HepG2 (cell line): ENCODE measurements at regions not wholly inside any gene's neighbourhood (a gene's known extent, or its start where the extent isn't known, plus 50 kb on each side); places are given as distances from the start of the nearest gene placed in this dataset.

Source experiments
- ATAC-seq: fragments of 200-7000 bp; cut with Tn5 transposase; 3 replicates; pipeline ENCODE4 v1.9.1; 2020; ENCODE audit warnings: mild to moderate bottlenecking, moderate library complexity
- BruUV-seq: library from RNA; stranded (reverse); fragments of 400-500 nt; replicated peaks from 2 replicates; lab custom pipeline; 2021; lab: Mats Ljungman, UMichigan
- CTCF ChIA-PET: fragments of 300-600 bp; formaldehyde crosslinking; extraction: SDS; loops from one replicate; lab custom pipeline; 2021; ENCODE audit warnings: low total read pairs, inconsistent platforms, low intra/inter-chr PET ratio; lab: Yijun Ruan, JAX
- POLR2A ChIA-PET: fragments of 350-600 bp; sonication (Branson Sonifier 250); formaldehyde crosslinking; loops from one replicate; lab custom pipeline; 2020; ENCODE audit warnings: antibody characterized with exemption, inconsistent platforms; lab: Yijun Ruan, JAX
- DNase-seq: peaks from one replicate; pipeline ENCODE4 v3.0.0-alpha.2; 2015; ENCODE audit warnings: low spot score
- FAIRE-seq: peaks from 3 replicates; lab custom pipeline; 2011; peaks lifted over from hg19 to GRCh38; lab: Jason Lieb, UNC
- H2AFZ ChIP-seq: one replicate; pipeline ENCODE4 v1.6.1; 2011; ENCODE audit warnings: low read length, inconsistent platforms
- H3K27ac ChIP-seq: fragments of 300-600 bp; 3 replicates; pipeline ENCODE4 v1.8.0; 2011; ENCODE audit warnings: mixed run types, mild to moderate bottlenecking, mixed read lengths, low read length, inconsistent platforms; ENCODE audit not compliant: insufficient read depth; ENCODE audit errors: extremely low read length
- H3K27me3 ChIP-seq, 2 experiments: fragments of 200-600 bp in 1 of 2; 2 replicates in 1 of 2; 3 replicates in 1 of 2; pipeline versions ENCODE4 v1.6.0 to v1.8.0; 2011; ENCODE audit warnings: low read length in 2 of 2, mild to moderate bottlenecking in 2 of 2, moderate library complexity in 2 of 2, inconsistent platforms in 1 of 2; ENCODE audit not compliant: insufficient read depth in 2 of 2, control insufficient read depth in 1 of 2
- H3K36me3 ChIP-seq, 2 experiments: fragments of 200-600 bp in 1 of 2; replicated peaks in 1 of 2; 2 replicates in 1 of 2; 3 replicates in 1 of 2; pipeline versions ENCODE4 v1.5.1 to v1.8.0; 2011; ENCODE audit warnings: low read length in 2 of 2, inconsistent platforms in 1 of 2; ENCODE audit not compliant: insufficient read depth in 2 of 2, control insufficient read depth in 1 of 2
- H3K4me1 ChIP-seq: 2 replicates; pipeline ENCODE4 v1.5.1; 2012; ENCODE audit warnings: low read length, inconsistent platforms; ENCODE audit not compliant: insufficient read depth
- H3K4me2 ChIP-seq: 2 replicates; pipeline ENCODE4 v1.6.0; 2011; ENCODE audit warnings: low read depth, low read length, inconsistent platforms
- H3K4me3 ChIP-seq, 3 experiments: fragments of 200-600 bp in 1 of 3; sonication (generic), shearing (Covaris generic) in 1 of 3; replicated peaks in 1 of 3; 2 replicates each; pipeline ENCODE4 v1.5.1; 2011 to 2016; ENCODE audit warnings: low read length in 3 of 3, inconsistent platforms in 2 of 3, low read depth in 2 of 3, mild to moderate bottlenecking in 2 of 3, control low read depth in 1 of 3, mixed read lengths in 1 of 3; ENCODE audit not compliant: insufficient read depth in 1 of 3
- H3K79me2 ChIP-seq: one replicate; pipeline ENCODE4 v1.6.1; 2011; ENCODE audit warnings: low read length, inconsistent platforms; ENCODE audit not compliant: insufficient read depth
- H3K9ac ChIP-seq: 2 replicates; pipeline ENCODE4 v1.6.0; 2011; ENCODE audit warnings: mild to moderate bottlenecking, low read depth, low read length, inconsistent platforms; ENCODE audit not compliant: insufficient read depth
- H3K9me3 ChIP-seq: 2 replicates; pipeline ENCODE4 v1.5.1; 2012; ENCODE audit warnings: mild to moderate bottlenecking, low read length
- H4K20me1 ChIP-seq: 2 replicates; pipeline ENCODE4 v1.6.0; 2011; ENCODE audit warnings: inconsistent platforms, mild to moderate bottlenecking, low read length, moderate library complexity; ENCODE audit not compliant: insufficient read depth
- KLF6 ChIP-seq: IDR thresholded peaks from 2 replicates; pipeline ENCODE4 v1.8.0; 2016; ENCODE audit warnings: missing biosample characterization, missing genetic modification reagents
- MTF1 ChIP-seq: sonication (generic); formaldehyde crosslinking; IDR thresholded peaks from 2 replicates; pipeline ENCODE4 v1.5.0; 2020; ENCODE audit warnings: missing genetic modification reagents
- NR3C1 ChIP-seq: sonication (generic); formaldehyde crosslinking; IDR thresholded peaks from 2 replicates; pipeline ENCODE4 v1.4.0; 2020; ENCODE audit warnings: missing genetic modification reagents
- RXRB ChIP-seq: IDR thresholded peaks from 2 replicates; pipeline ENCODE4 v1.6.1; 2016; ENCODE audit warnings: borderline replicate concordance, missing genetic modification reagents, missing compliant biosample characterization
- ZNF292 ChIP-seq: sonication (generic); formaldehyde crosslinking; IDR thresholded peaks from 2 replicates; pipeline ENCODE4 v1.8.1; 2022; ENCODE audit warnings: mild to moderate bottlenecking, low read depth, missing genetic modification reagents, borderline replicate concordance
- ZNF530 ChIP-seq: sonication (generic); formaldehyde crosslinking; IDR thresholded peaks from 2 replicates; pipeline ENCODE4 v1.5.0; 2020; ENCODE audit warnings: low read depth, mild to moderate bottlenecking, missing genetic modification reagents
- WGBS: methylation state at CpG from one replicate; pipeline ENCODE4 v1.1.6; 2017; ENCODE audit warnings: low lambda C conversion rate; 5-methylcytosine and 5-hydroxymethylcytosine counted together
- in situ Hi-C: cut with HindIII; loops from 2 replicates; pipeline ENCODE4 v1.10.0; 2017; ENCODE audit warnings: low pct_unique_long_range_greater_than_20kb; ENCODE audit not compliant: extremely low pct_ligation_motif_present
- intact Hi-C: fragments of 100-400 bp; cut with micrococcal nuclease; formaldehyde crosslinking; loops from one replicate; pipeline ENCODE4 v1.10.0; 2022; ENCODE audit not compliant: unreplicated experiment
- TF ChIP-seq, protein P1 (sequence below): sonication (generic); formaldehyde crosslinking; IDR thresholded peaks from 2 replicates; pipeline ENCODE4 v1.4.0; 2020; ENCODE audit warnings: missing genetic modification reagents

DNA sequence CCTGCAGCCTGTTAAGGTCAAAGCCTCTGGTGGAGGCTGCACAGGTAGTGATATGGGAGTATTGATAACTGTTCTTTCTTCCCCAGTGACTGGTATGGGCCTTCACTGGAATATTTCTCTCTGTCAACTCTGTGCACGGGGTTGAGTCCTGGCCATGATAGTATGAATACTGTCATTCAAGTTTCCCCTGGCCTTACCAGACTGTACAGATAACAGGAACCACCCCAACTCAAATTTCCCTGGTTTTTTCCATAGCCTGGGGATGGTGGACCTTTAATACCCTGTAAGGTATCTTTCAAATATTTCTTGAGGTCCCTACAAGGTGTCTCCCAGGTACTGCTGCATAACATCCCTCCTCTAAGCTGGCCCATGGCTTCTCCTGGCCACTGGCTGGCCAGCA is 51.4 kb upstream of the TNFAIP3 start:
- peak overlapping the region; percentile 28; the same call in 1 of the 2 replicates for H3K4me2 ChIP-seq
- CTCF ChIA-PET, result no interaction called here
- no peaks in the 10 kb centered on the region for H3K79me2 ChIP-seq
- peaks cover 32% of the 10 kb centered on the region for H3K4me1 ChIP-seq
- POLR2A ChIA-PET, result no interaction called here
- no peaks in the 10 kb centered on the region for H4K20me1 ChIP-seq
- no peak overlapping the region for H2AFZ ChIP-seq
- no peak overlapping the region for H3K9ac ChIP-seq
- WGBS, result 91% methylated on average over 1 of the region's 1 CpG
- no peaks in the 10 kb centered on the region for H3K36me3 ChIP-seq
- intact Hi-C loops (no loop called here), in situ Hi-C loops (no loop called here)
- ATAC-seq, result no peak
- no peak for DNase-seq
- no peak for FAIRE-seq
- no peaks in the 10 kb centered on the region for H3K27me3 ChIP-seq
- H3K27ac ChIP-seq, result no peak overlapping the region
- TF ChIP-seq ZNF292 (CRISPR knock-in tag) (no peak), KLF6 (CRISPR knock-in tag) (no peak), MTF1 (CRISPR knock-in tag) (no peak), RXRB (CRISPR knock-in tag) (no peak), ZNF530 (CRISPR knock-in tag) (no peak)
- BruUV-seq, result no TSS peak
- no peak overlapping the region for H3K4me3 ChIP-seq
- no peaks in the 10 kb centered on the region for H3K9me3 ChIP-seq

DNA sequence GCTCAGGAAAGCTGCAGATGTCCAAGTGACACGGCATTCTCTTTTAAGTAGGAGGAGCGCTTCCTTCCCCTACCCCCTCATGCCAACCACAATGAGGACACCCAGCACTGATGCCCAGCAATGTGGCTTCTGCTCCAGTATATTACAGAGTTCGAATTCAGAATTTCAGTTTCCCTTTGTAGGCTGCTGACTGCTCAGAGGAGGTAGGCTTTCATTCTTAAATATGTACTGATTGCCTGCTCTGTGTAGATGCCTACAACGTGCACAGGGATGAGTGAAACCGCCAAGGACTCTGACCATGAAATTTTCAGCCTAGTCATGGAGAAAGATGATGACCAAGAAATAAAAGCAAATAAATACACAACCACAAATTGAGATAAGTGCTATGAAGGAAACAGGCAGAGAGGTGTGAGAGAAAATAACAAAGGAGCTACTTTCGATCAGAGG is 50.9 kb upstream of the TNFAIP3 start:
- ChIA-PET CTCF (no interaction called here), POLR2A (no interaction called here)
- no TSS peak for BruUV-seq
- no peaks in the 10 kb centered on the region for H3K27me3 ChIP-seq
- H3K79me2 ChIP-seq, result no peaks in the 10 kb centered on the region
- DNase-seq (no peak), FAIRE-seq (no peak), ATAC-seq (no peak)
- intact Hi-C loops (no loop called here), in situ Hi-C loops (no loop called here)
- H3K4me2 ChIP-seq, result peak overlapping the region; percentile 28; the same call in 1 of the 2 replicates
- H3K27ac ChIP-seq, result no peak overlapping the region
- H3K9ac ChIP-seq, result no peak overlapping the region
- WGBS, result 67% methylated on average over 6 of the region's 6 CpGs
- no peaks in the 10 kb centered on the region for H4K20me1 ChIP-seq
- H3K9me3 ChIP-seq, result no peaks in the 10 kb centered on the region
- peaks cover 28% of the 10 kb centered on the region for H3K4me1 ChIP-seq
- no peak overlapping the region for H2AFZ ChIP-seq
- H3K4me3 ChIP-seq, result no peak overlapping the region
- no peaks in the 10 kb centered on the region for H3K36me3 ChIP-seq
- TF ChIP-seq, protein P1, sequence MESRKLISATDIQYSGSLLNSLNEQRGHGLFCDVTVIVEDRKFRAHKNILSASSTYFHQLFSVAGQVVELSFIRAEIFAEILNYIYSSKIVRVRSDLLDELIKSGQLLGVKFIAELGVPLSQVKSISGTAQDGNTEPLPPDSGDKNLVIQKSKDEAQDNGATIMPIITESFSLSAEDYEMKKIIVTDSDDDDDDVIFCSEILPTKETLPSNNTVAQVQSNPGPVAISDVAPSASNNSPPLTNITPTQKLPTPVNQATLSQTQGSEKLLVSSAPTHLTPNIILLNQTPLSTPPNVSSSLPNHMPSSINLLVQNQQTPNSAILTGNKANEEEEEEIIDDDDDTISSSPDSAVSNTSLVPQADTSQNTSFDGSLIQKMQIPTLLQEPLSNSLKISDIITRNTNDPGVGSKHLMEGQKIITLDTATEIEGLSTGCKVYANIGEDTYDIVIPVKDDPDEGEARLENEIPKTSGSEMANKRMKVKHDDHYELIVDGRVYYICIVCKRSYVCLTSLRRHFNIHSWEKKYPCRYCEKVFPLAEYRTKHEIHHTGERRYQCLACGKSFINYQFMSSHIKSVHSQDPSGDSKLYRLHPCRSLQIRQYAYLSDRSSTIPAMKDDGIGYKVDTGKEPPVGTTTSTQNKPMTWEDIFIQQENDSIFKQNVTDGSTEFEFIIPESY (CRISPR knock-in tag), result 0 out of 2 replicates have a peak, but pooled peaks have one; percentile 23
- TF ChIP-seq NR3C1 (CRISPR knock-in tag), result no peak
